KOPT-K1 (cell line): ENCODE measurements at regions not wholly inside any gene's neighbourhood (a gene's known extent, or its start where the extent isn't known, plus 50 kb on each side); places are given as distances from the start of the nearest gene placed in this dataset.
"Not testable (repeated sequence)": the region's sequence is repeated elsewhere in the genome, so short reads cannot be mapped to it uniquely, and the experiment has no call there.

Experiments used
- H3K27ac ChIP-seq: fragments of 200-600 bp; sonication (generic); 2 replicates; pipeline ENCODE4 v1.5.1; 2016; ENCODE audit warnings: antibody characterized with exemption, mild to moderate bottlenecking, low read depth, low read length; ENCODE audit not compliant: poor library complexity, severe bottlenecking
- H3K36me3 ChIP-seq: fragments of 200-600 bp; sonication (generic); 2 replicates; pipeline ENCODE4 v1.5.1; 2017; ENCODE audit warnings: antibody characterized with exemption, mild to moderate bottlenecking, low read length, moderate library complexity; ENCODE audit not compliant: insufficient read depth
- H3K9me3 ChIP-seq: fragments of 200-600 bp; sonication (generic); 2 replicates; pipeline ENCODE4 v1.5.1; 2017; ENCODE audit warnings: antibody characterized with exemption, low read length, mild to moderate bottlenecking; ENCODE audit not compliant: insufficient read depth, poor library complexity, severe bottlenecking

- H3K27ac ChIP-seq: no peak overlapping the region
- no peaks in the 10 kb centered on the region for H3K36me3 ChIP-seq
- H3K9me3 ChIP-seq: no peaks in the 10 kb centered on the region
These were observed 686.9 kb downstream of the FAM181B start for GRCh38 chr11:82046778-82047177.

- Histone ChIP-seq H3K9me3 (no peaks in the 10 kb centered on the region), H3K36me3 (no peaks in the 10 kb centered on the region), H3K27ac (no peak overlapping the region)
These were observed 687.8 kb downstream of the FAM181B start for GRCh38 chr11:82045748-82046457.

GRCh38 chr11:82043316-82043715 lies 690.3 kb downstream of the FAM181B start:
- no peaks in the 10 kb centered on the region for H3K36me3 ChIP-seq
- no peak overlapping the region for H3K27ac ChIP-seq
- no peaks in the 10 kb centered on the region for H3K9me3 ChIP-seq

- no peaks in the 10 kb centered on the region for H3K9me3 ChIP-seq
- no peak overlapping the region for H3K27ac ChIP-seq
- no peaks in the 10 kb centered on the region for H3K36me3 ChIP-seq
These were observed 691.9 kb downstream of the FAM181B start for GRCh38 chr11:82041764-82042163.

GRCh38 chr11:82038154-82038553 lies 695.5 kb downstream of the FAM181B start:
- no peaks in the 10 kb centered on the region for H3K36me3 ChIP-seq
- H3K9me3 ChIP-seq: no peaks in the 10 kb centered on the region
- no peak overlapping the region for H3K27ac ChIP-seq

GRCh38 chr11:82034527-82034926 lies 699.1 kb downstream of the FAM181B start:
- no peak overlapping the region for H3K27ac ChIP-seq
- H3K36me3 ChIP-seq: no peaks in the 10 kb centered on the region
- no peaks in the 10 kb centered on the region for H3K9me3 ChIP-seq

- not testable (repeated sequence) for H3K36me3 ChIP-seq, H3K9me3 ChIP-seq, H3K27ac ChIP-seq
These were observed 706.3 kb downstream of the FAM181B start for GRCh38 chr11:82027335-82027734.

GRCh38 chr11:82024760-82025159 lies 708.9 kb downstream of the FAM181B start:
- Histone ChIP-seq H3K27ac (no peak overlapping the region), H3K9me3 (no peaks in the 10 kb centered on the region), H3K36me3 (no peaks in the 10 kb centered on the region)

- Histone ChIP-seq H3K36me3 (no peaks in the 10 kb centered on the region), H3K9me3 (no peaks in the 10 kb centered on the region), H3K27ac (no peak overlapping the region)
These were observed 721.4 kb downstream of the FAM181B start for GRCh38 chr11:82012276-82012675.

GRCh38 chr11:82009133-82009532 lies 724.5 kb downstream of the FAM181B start:
- Histone ChIP-seq H3K27ac (no peak overlapping the region), H3K36me3 (no peaks in the 10 kb centered on the region), H3K9me3 (no peaks in the 10 kb centered on the region)

GRCh38 chr11:82007521-82007920 lies 726.1 kb downstream of the FAM181B start:
- no peaks in the 10 kb centered on the region for H3K9me3 ChIP-seq
- H3K27ac ChIP-seq: no peak overlapping the region
- H3K36me3 ChIP-seq: no peaks in the 10 kb centered on the region

- Histone ChIP-seq H3K27ac (no peak overlapping the region), H3K9me3 (no peaks in the 10 kb centered on the region), H3K36me3 (no peaks in the 10 kb centered on the region)
These were observed 729.0 kb downstream of the FAM181B start for GRCh38 chr11:82004537-82005213.

- Histone ChIP-seq H3K36me3 (no peaks in the 10 kb centered on the region), H3K9me3 (no peaks in the 10 kb centered on the region), H3K27ac (no peak overlapping the region)
These were observed 729.8 kb downstream of the FAM181B start for GRCh38 chr11:82003671-82004515.

- Histone ChIP-seq H3K9me3 (no peaks in the 10 kb centered on the region), H3K27ac (no peak overlapping the region), H3K36me3 (no peaks in the 10 kb centered on the region)
These were observed 730.6 kb downstream of the FAM181B start for GRCh38 chr11:82003024-82003423.

GRCh38 chr11:81995889-81996288 lies 737.8 kb downstream of the FAM181B start:
- Histone ChIP-seq H3K36me3 (no peaks in the 10 kb centered on the region), H3K9me3 (no peaks in the 10 kb centered on the region), H3K27ac (no peak overlapping the region)
